ENCODE measurements at regions not wholly inside any gene's neighbourhood (a gene's known extent, or its start where the extent isn't known, plus 50 kb on each side); places are given as distances from the start of the nearest gene placed in this dataset.

DNA sequence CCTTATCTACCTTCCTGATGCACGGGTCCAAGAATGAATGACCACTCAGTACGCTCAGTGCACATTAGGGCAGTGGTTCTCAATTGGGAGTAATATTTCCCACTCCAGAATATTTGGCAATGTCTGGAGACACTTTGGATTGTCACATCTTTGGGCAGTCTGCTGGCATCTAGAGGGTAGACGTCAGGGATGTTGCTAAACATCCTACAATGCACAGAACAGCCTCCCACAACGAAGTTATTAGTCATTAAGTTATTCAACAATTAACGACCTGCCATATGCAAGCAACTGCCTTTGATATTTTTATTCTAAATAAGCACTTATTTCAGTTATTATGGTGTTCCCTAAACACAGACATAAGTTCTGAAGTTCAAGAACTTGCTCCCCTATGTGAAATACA is 669.3 kb downstream of the TOX3 start:
- Histone ChIP-seq H3K36me3 (ENCODE audit: insufficient read depth, low read length) (no peaks in the 10 kb centered on the region), H3K9me3 (ENCODE audit: control insufficient read depth, insufficient read depth, low read length) (no peaks in the 10 kb centered on the region), H3K4me1 (ENCODE audit: insufficient read depth, low read length) (peaks cover 20% of the 10 kb centered on the region), H3K9ac (ENCODE audit: low read depth, low read length) (no peak overlapping the region)

DNA sequence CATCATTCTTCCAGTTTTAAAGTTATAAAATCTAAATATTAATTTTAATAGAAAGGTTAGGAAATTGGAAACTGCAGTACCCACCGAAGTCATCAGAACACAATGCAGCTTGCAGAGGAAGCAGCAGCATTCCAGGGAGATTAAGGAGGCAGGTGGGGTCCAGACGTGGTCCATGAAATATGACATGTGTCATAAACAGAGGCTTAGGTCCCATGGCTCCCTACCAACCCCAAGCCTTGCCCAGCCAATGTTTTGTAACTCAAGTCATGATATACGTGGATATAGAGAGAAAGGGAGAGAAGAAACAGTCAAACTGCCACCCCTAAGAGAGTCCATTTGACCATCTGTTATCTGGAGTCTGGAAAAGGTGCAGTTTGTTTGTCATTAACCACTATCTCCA is 670.0 kb downstream of the TOX3 start:
- H3K4me1 ChIP-seq (ENCODE audit: insufficient read depth, low read length), result peaks cover 22% of the 10 kb centered on the region
- H3K36me3 ChIP-seq (ENCODE audit: insufficient read depth, low read length), result no peaks in the 10 kb centered on the region
- H3K9me3 ChIP-seq (ENCODE audit: control insufficient read depth, insufficient read depth, low read length), result no peaks in the 10 kb centered on the region
- no peak overlapping the region for H3K9ac ChIP-seq (ENCODE audit: low read depth, low read length)

DNA sequence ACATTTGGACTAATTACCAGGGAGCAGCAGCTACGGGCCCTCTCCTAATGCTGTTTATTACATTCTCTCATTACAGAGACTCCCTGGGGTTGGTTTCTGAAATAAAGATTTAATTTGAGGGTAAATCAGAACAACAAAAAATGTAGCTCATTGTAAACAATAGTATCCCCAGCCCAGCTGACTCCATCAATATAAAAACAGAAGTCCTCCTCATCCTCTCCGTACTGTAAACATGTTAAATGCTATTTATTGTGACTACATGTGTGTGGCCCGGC is 670.4 kb downstream of the TOX3 start:
- Histone ChIP-seq H3K4me1 (ENCODE audit: insufficient read depth, low read length) (peaks cover 22% of the 10 kb centered on the region), H3K36me3 (ENCODE audit: insufficient read depth, low read length) (no peaks in the 10 kb centered on the region), H3K9ac (ENCODE audit: low read depth, low read length) (no peak overlapping the region), H3K9me3 (ENCODE audit: control insufficient read depth, insufficient read depth, low read length) (no peaks in the 10 kb centered on the region)

DNA sequence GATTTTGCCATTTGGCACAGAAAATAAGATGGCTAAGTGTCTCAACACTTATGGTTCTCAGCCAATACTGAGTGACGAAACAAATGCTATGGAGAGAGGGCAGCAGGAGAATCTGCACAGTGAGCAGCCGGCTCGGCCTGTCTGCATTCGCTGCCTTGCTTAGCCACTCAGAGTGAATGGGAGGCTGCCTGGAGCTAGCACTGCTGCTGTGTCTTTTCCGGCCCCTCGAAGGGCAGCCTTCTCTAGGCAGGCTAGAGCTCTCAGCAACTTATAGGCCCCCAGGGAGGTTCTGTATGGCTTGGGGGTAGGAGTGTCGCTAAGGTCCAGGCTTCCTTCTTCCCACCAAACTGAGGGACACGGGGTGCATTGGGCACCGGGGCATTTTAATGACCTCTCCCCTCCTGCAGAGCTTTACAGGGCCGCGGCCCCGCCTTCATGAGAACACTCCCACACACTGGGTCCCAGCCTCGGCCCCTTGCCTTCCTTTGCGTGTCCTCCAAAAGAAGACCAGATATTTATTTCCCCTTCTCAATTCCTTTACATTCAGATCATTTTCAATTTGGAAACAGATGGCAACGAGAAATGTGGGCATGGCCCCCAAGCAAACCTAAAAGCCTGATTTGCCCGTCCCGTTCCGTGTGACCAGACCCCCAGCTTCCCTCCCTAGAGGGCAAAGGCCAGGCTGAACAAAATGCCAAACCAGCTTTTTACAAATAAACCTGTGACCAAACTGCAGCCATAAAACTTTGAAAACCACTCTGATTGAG is 670.9 kb downstream of the TOX3 start:
- no peaks in the 10 kb centered on the region for H3K9me3 ChIP-seq (ENCODE audit: control insufficient read depth, insufficient read depth, low read length)
- peaks cover 22% of the 10 kb centered on the region for H3K4me1 ChIP-seq (ENCODE audit: insufficient read depth, low read length)
- H3K9ac ChIP-seq (ENCODE audit: low read depth, low read length), result no peak overlapping the region
- H3K36me3 ChIP-seq (ENCODE audit: insufficient read depth, low read length), result no peaks in the 10 kb centered on the region

DNA sequence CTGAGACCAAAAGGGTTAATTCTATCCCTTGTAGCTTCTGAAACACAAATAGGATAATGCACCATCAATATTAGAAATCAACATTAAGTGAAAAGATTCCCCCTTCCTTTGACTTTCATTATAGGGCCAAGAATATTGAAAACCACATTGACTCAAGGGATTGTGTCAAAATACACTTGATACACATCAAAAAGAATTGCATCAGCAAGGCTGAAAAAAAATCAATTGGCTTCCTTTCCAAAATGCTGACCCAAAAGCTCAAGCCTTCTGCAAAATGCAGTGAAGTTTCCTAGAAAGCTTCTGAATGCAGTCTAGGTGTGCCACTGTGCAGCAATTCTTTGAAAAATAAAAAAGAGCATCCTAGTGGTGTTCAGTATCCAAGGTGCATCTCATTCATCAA is 674.4 kb downstream of the TOX3 start:
- no peak overlapping the region for H3K9ac ChIP-seq (ENCODE audit: low read depth, low read length)
- H3K9me3 ChIP-seq (ENCODE audit: control insufficient read depth, insufficient read depth, low read length), result no peaks in the 10 kb centered on the region
- no peaks in the 10 kb centered on the region for H3K36me3 ChIP-seq (ENCODE audit: insufficient read depth, low read length)
- H3K4me1 ChIP-seq (ENCODE audit: insufficient read depth, low read length), result peaks cover 14% of the 10 kb centered on the region; the same call in 1 of the 2 replicates

DNA sequence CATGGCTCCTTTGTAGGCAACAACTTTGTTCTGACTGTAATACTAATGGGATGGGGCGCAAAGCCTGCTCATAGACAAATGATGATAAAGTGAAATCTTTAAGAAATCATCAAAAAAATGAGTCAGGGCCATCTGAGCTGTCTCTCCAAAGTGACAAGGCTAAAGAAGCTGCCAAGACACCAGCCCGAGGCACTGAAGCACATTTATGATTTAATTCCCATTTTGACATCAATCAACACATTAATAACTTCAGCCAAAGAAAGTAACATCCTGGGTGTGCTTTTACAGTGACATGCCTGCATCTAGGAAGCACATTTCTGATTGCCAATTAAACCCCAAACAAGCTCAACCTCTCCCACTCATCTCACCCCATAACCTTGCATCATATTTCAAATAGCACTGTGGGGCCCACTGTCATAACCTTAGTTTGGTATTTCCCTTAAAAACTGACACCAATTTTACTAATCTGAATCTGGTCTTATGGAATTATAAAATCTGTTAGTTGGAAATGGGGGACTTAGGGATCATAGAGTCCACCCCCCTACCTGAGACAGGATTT is 676.6 kb downstream of the TOX3 start:
- no peaks in the 10 kb centered on the region for H3K9me3 ChIP-seq (ENCODE audit: control insufficient read depth, insufficient read depth, low read length)
- H3K9ac ChIP-seq (ENCODE audit: low read depth, low read length), result no peak overlapping the region
- no peaks in the 10 kb centered on the region for H3K36me3 ChIP-seq (ENCODE audit: insufficient read depth, low read length)
- 0 out of 2 replicates have a peak, but pooled peaks cover 6% of the 10 kb centered on the region for H3K4me1 ChIP-seq (ENCODE audit: insufficient read depth, low read length)

DNA sequence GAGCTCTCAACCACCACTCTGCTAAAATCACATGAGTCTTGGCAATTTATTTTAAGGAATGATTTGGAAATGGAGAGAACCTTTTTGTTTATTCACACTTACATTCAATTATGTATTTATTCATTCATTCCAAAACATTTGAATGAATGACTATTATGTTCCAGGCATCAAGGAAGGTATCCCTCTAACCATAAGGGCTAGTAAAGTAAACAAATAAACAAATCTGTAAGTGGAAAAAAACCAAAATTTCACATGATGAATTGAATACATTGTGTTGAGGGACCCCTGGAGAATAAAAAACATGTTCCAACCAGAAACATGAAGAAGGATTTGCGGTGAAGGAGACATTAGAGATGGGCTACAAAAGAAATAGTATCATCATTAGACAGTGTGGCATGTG is 677.8 kb downstream of the TOX3 start:
- no peaks in the 10 kb centered on the region for H3K9me3 ChIP-seq (ENCODE audit: control insufficient read depth, insufficient read depth, low read length)
- H3K9ac ChIP-seq (ENCODE audit: low read depth, low read length), result no peak overlapping the region
- 0 out of 2 replicates have a peak, but pooled peaks cover 2% of the 10 kb centered on the region for H3K4me1 ChIP-seq (ENCODE audit: insufficient read depth, low read length)
- H3K36me3 ChIP-seq (ENCODE audit: insufficient read depth, low read length), result no peaks in the 10 kb centered on the region

DNA sequence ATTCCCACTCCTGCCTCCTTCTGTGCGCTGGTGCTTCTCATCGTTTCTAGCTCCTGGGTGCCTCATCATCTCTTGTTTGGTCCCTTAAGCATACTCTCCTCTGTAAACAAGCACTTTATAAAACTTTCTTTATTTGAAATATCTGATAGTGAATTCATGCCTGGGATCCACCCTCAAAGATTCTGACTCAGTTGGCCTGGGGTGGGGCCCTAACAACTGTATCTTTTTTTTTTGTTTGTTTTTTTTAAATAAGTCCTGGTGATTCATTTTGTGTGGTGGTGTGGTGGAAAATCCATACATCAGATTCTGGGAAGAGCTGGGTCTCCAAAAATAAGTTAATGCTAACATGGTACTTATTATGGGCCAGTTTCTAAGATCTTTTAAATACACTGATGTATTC is 678.3 kb downstream of the TOX3 start:
- Histone ChIP-seq H3K36me3 (ENCODE audit: insufficient read depth, low read length) (no peaks in the 10 kb centered on the region), H3K9me3 (ENCODE audit: control insufficient read depth, insufficient read depth, low read length) (no peaks in the 10 kb centered on the region), H3K4me1 (ENCODE audit: insufficient read depth, low read length) (0 out of 2 replicates have a peak, but pooled peaks cover 2% of the 10 kb centered on the region), H3K9ac (ENCODE audit: low read depth, low read length) (no peak overlapping the region)

DNA sequence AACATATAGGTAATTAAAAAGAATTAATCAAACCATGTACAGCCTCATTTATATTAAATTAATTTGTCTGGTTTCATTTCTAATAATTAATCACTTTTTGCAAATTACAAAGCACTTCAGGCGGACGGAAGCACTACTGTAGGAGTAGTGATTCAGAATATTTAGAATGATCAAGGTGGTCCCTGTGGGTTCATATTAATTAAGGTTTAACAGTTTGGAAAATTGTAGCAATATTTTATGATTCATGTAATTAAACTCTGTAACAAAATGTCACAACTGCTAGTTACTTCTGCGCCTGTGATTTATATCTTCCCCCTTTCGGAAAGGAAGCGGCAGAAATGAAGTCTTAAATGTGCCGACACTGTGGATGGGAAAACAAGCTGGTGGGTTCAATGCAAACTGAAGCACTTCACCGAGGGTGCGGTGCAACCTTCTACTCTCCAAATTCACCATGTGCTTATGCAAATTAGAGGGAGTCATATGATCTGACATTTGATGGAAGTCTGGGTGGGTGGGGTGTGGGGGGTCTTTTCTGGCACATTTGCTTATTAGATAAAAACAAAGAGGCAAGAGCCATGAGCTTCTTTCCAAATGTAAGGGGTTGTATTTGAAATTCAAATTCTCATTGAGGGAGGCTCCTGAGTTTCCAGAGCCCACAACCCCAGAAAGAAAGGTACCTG is 679.4 kb downstream of the TOX3 start:
- H3K36me3 ChIP-seq (ENCODE audit: insufficient read depth, low read length), result no peaks in the 10 kb centered on the region
- H3K9ac ChIP-seq (ENCODE audit: low read depth, low read length), result no peak overlapping the region
- 0 out of 2 replicates have a peak, but pooled peaks cover 2% of the 10 kb centered on the region for H3K4me1 ChIP-seq (ENCODE audit: insufficient read depth, low read length)
- no peaks in the 10 kb centered on the region for H3K9me3 ChIP-seq (ENCODE audit: control insufficient read depth, insufficient read depth, low read length)

DNA sequence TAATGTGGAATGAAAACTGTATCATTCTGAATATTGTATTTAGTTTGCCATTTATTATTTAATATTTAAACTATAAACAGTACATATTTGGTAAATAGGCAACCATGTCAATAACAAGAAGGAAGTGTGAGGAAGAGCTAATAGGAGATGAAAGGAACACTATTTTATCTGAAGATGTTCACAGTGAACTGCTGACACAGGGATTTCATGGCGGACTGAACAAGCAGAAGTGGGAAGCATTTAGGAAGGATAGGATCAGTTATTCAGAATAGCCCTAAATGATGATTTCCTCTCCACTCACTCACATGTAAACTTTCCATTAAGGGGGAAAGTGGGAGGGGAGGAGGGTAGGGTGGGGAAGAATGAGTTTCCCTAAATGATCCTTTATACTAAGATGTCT is 682.4 kb downstream of the TOX3 start:
- Histone ChIP-seq H3K9me3 (ENCODE audit: control insufficient read depth, insufficient read depth, low read length) (no peaks in the 10 kb centered on the region), H3K4me1 (ENCODE audit: insufficient read depth, low read length) (no peaks in the 10 kb centered on the region), H3K36me3 (ENCODE audit: insufficient read depth, low read length) (no peaks in the 10 kb centered on the region), H3K9ac (ENCODE audit: low read depth, low read length) (no peak overlapping the region)

DNA sequence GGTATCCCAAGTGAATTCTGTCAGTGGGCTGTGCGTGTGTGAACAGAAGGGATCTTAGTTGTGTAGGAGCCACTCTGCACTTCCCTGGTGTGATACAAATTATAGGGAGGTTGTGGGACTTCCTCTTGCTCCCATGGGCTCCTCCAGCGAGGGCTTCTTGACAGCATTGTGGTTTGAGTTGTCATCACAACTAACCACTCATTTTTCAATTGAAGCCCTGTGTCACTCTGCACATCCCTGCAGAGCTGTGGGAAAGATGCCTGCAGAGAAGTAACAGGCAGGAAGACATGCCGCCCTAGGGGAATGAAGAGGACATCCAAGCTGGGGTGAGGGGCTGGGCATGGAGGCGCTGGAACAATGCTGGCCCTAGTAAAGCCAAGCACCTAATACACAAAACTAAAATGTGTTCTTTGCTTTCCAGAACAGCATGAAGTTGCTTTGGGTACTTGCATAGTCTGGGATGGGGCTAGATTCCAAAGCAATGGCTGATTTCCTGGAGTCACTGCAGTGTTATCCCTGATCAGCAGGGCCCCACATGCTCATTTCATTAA is 692.5 kb downstream of the TOX3 start:
- Histone ChIP-seq H3K36me3 (ENCODE audit: insufficient read depth, low read length) (no peaks in the 10 kb centered on the region), H3K9me3 (ENCODE audit: control insufficient read depth, insufficient read depth, low read length) (no peaks in the 10 kb centered on the region; the same call in 1 of the 2 replicates), H3K4me1 (ENCODE audit: insufficient read depth, low read length) (peaks cover 3% of the 10 kb centered on the region; the same call in 1 of the 2 replicates), H3K9ac (ENCODE audit: low read depth, low read length) (no peak overlapping the region)

DNA sequence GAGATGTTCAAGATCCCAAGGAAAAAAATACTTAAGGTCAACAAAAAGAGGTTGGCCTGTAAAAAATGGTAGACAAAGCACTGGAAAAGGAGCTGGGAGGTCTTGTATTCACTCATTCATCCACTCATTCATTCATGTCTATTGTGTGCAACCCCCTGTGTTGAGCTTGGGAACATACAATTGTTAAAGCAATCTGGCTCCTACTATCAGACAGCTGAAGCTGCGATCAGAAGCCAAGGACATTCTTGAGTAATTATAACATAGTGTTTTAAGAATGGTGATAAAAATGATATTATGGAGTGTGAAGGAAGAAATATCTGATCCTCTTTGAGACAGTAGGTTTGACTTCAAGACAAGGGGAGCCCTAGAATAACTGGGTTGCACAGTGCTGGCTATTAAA is 693.4 kb downstream of the TOX3 start:
- Histone ChIP-seq H3K9me3 (ENCODE audit: control insufficient read depth, insufficient read depth, low read length) (no peaks in the 10 kb centered on the region; the same call in 1 of the 2 replicates), H3K36me3 (ENCODE audit: insufficient read depth, low read length) (no peaks in the 10 kb centered on the region), H3K9ac (ENCODE audit: low read depth, low read length) (no peak overlapping the region), H3K4me1 (ENCODE audit: insufficient read depth, low read length) (peaks cover 3% of the 10 kb centered on the region; the same call in 1 of the 2 replicates)

DNA sequence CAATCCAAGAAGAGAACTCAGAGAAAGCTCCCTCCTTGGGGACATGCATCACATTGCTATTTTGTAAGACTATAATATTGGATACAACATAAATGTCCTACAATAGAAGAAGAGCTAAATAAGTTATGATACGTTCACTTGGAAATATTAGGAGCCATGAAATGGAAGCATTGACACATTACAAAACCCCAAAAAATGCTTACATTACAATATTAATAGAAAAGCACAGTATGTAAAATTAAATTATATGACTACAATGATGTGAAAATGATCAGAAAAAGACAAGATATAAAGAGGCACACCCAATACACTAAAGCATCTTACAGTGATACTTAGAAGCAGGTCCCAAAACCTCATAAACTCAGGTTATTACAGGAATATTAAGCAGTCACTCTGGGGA is 694.1 kb downstream of the TOX3 start:
- H3K4me1 ChIP-seq (ENCODE audit: insufficient read depth, low read length), result peaks cover 3% of the 10 kb centered on the region; the same call in 1 of the 2 replicates
- H3K9me3 ChIP-seq (ENCODE audit: control insufficient read depth, insufficient read depth, low read length), result no peaks in the 10 kb centered on the region; the same call in 1 of the 2 replicates
- H3K9ac ChIP-seq (ENCODE audit: low read depth, low read length), result no peak overlapping the region
- H3K36me3 ChIP-seq (ENCODE audit: insufficient read depth, low read length), result no peaks in the 10 kb centered on the region

DNA sequence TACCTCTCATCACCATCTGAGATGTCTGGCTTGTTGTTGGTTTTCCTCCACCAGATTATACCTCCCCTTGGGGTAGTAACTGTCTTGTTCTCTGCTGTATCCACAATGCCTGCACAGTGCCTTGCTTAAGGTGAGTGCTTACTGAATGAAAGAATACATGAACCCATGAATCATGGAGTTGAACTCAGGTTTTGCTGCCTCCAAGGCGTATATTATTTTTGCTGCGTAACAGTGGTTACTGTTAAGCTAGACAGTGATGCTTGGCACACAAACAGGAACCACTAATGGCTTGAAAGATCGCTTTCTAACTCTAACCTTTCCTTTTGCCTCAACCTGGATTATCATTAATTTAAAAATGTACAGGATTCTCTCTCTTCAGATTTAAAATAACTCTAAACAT is 695.8 kb downstream of the TOX3 start:
- Histone ChIP-seq H3K4me1 (ENCODE audit: insufficient read depth, low read length) (peaks cover 3% of the 10 kb centered on the region; the same call in 1 of the 2 replicates), H3K36me3 (ENCODE audit: insufficient read depth, low read length) (no peaks in the 10 kb centered on the region), H3K9ac (ENCODE audit: low read depth, low read length) (no peak overlapping the region), H3K9me3 (ENCODE audit: control insufficient read depth, insufficient read depth, low read length) (no peaks in the 10 kb centered on the region; the same call in 1 of the 2 replicates)
